PC-9 (cell line): ENCODE measurements at regions not wholly inside any gene's neighbourhood (a gene's known extent, or its start where the extent isn't known, plus 50 kb on each side); places are given as distances from the start of the nearest gene placed in this dataset.

Experiments
- BruUV-seq: library from RNA; stranded (reverse); fragments of 400-500 nt; replicated peaks from 2 replicates; lab custom pipeline; 2021; lab: Mats Ljungman, UMichigan
- CTCF ChIA-PET: fragments of 300-600 bp; sonication (Branson Sonifier 250); formaldehyde crosslinking; loops from one replicate; lab custom pipeline; 2022; ENCODE audit warnings: antibody characterized with exemption; lab: Charles Lee
- POLR2A ChIA-PET: fragments of 300-600 bp; sonication (Branson Sonifier 250); formaldehyde crosslinking; loops from one replicate; lab custom pipeline; 2022; ENCODE audit warnings: antibody characterized with exemption; ENCODE audit not compliant: unreplicated experiment; lab: Charles Lee
- DNase-seq, 2 experiments: peaks; one replicate each; pipeline versions ENCODE4 v3.0.0 to v3.0.0-alpha.2; 2015 to 2022; ENCODE audit warnings: mixed read lengths in 1 of 2
- H2AFZ ChIP-seq: fragments of 200-600 bp; sonication (generic); 2 replicates; pipeline ENCODE4 v1.8.1; 2017; ENCODE audit warnings: antibody characterized with exemption
- H3F3A ChIP-seq: fragments of 200-600 bp; sonication (generic); 2 replicates; pipeline ENCODE4 v1.8.1; 2017; ENCODE audit warnings: antibody characterized with exemption, mild to moderate bottlenecking, low read depth; ENCODE audit not compliant: insufficient read depth
- H3K27ac ChIP-seq: fragments of 200-600 bp; sonication (generic); 2 replicates; pipeline ENCODE4 v1.6.1; 2016; ENCODE audit warnings: mixed run types
- H3K27me3 ChIP-seq: fragments of 200-600 bp; sonication (generic); 2 replicates; pipeline ENCODE4 v1.6.1; 2016; ENCODE audit warnings: low read depth, mixed run types; ENCODE audit not compliant: insufficient read depth
- H3K36me3 ChIP-seq: fragments of 200-600 bp; sonication (generic); 2 replicates; pipeline ENCODE4 v1.6.1; 2016; ENCODE audit warnings: low read depth, mixed run types
- H3K4me1 ChIP-seq: fragments of 200-600 bp; sonication (generic); replicated peaks from 2 replicates; pipeline ENCODE4 v1.6.1; 2016; ENCODE audit warnings: mixed run types; ENCODE audit not compliant: insufficient read depth
- H3K4me2 ChIP-seq: fragments of 200-600 bp; sonication (generic); 2 replicates; pipeline ENCODE4 v1.6.1; 2017; ENCODE audit warnings: mixed run types
- H3K4me3 ChIP-seq: fragments of 200-600 bp; sonication (generic); 2 replicates; pipeline ENCODE4 v1.6.1; 2016; ENCODE audit warnings: mixed run types
- H3K79me2 ChIP-seq: fragments of 200-600 bp; sonication (generic); 2 replicates; pipeline ENCODE4 v1.6.1; 2017; ENCODE audit warnings: low read depth, mixed run types
- H3K9me2 ChIP-seq: fragments of 200-600 bp; sonication (generic); 2 replicates; pipeline ENCODE4 v1.8.1; 2017; ENCODE audit warnings: mild to moderate bottlenecking; ENCODE audit not compliant: insufficient read depth
- H3K9me3 ChIP-seq: fragments of 200-600 bp; sonication (generic); 2 replicates; pipeline ENCODE4 v1.8.1; 2016; ENCODE audit warnings: low read depth; ENCODE audit not compliant: insufficient read depth
- H4K20me1 ChIP-seq: fragments of 200-600 bp; sonication (generic); 2 replicates; pipeline ENCODE4 v1.8.1; 2017; ENCODE audit not compliant: insufficient read depth
- EZH2 ChIP-seq: fragments of 200-600 bp; sonication (generic); IDR thresholded peaks from 2 replicates; pipeline ENCODE4 v1.8.0; 2017; ENCODE audit warnings: antibody characterized with exemption, low read depth
- intact Hi-C: fragments of 100-400 bp; cut with micrococcal nuclease; formaldehyde crosslinking; loops from one replicate; pipeline ENCODE4 v1.10.0; 2022; ENCODE audit not compliant: unreplicated experiment
- TF ChIP-seq, protein P1 (sequence below): fragments of 200-600 bp; sonication (generic); conservative IDR thresholded peaks from 2 replicates; pipeline ENCODE4 v1.6.1; 2017; ENCODE audit warnings: mixed run types, antibody characterized with exemption, mild to moderate bottlenecking, moderate library complexity

GRCh38 chr9:89812556-89813181 lies 207.9 kb downstream of the GADD45G start:
- Histone ChIP-seq H3K27ac (no peak overlapping the region), H3K4me2 (no peak overlapping the region), H3K9me3 (no peaks in the 10 kb centered on the region), H2AFZ (no peak overlapping the region), H3K36me3 (no peaks in the 10 kb centered on the region), H4K20me1 (no peaks in the 10 kb centered on the region), H3K9me2 (no peaks in the 10 kb centered on the region), H3K4me3 (no peak overlapping the region), H3K4me1 (no peaks in the 10 kb centered on the region), H3K27me3 (peaks cover 93% of the 10 kb centered on the region), H3K79me2 (no peaks in the 10 kb centered on the region), H3F3A (no peaks in the 10 kb centered on the region)
- intact Hi-C loops: no loop called here
- no TSS peak for BruUV-seq
- ChIA-PET POLR2A (no interaction called here), CTCF (no interaction called here)
- TF ChIP-seq, protein P1, sequence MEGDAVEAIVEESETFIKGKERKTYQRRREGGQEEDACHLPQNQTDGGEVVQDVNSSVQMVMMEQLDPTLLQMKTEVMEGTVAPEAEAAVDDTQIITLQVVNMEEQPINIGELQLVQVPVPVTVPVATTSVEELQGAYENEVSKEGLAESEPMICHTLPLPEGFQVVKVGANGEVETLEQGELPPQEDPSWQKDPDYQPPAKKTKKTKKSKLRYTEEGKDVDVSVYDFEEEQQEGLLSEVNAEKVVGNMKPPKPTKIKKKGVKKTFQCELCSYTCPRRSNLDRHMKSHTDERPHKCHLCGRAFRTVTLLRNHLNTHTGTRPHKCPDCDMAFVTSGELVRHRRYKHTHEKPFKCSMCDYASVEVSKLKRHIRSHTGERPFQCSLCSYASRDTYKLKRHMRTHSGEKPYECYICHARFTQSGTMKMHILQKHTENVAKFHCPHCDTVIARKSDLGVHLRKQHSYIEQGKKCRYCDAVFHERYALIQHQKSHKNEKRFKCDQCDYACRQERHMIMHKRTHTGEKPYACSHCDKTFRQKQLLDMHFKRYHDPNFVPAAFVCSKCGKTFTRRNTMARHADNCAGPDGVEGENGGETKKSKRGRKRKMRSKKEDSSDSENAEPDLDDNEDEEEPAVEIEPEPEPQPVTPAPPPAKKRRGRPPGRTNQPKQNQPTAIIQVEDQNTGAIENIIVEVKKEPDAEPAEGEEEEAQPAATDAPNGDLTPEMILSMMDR: no peak
- no peak for TF ChIP-seq EZH2
- no peak for DNase-seq

GRCh38 chr9:89813482-89813881 lies 208.7 kb downstream of the GADD45G start:
- POLR2A ChIA-PET: no interaction called here
- no peak overlapping the region for H3K4me2 ChIP-seq
- H2AFZ ChIP-seq: no peak overlapping the region
- H3K27me3 ChIP-seq: peaks cover 94% of the 10 kb centered on the region
- CTCF ChIA-PET: no interaction called here
- no peaks in the 10 kb centered on the region for H4K20me1 ChIP-seq
- no peaks in the 10 kb centered on the region for H3K9me3 ChIP-seq
- no peaks in the 10 kb centered on the region for H3K9me2 ChIP-seq
- DNase-seq: no peak
- no peak overlapping the region for H3K4me3 ChIP-seq
- H3K27ac ChIP-seq: no peak overlapping the region
- H3K4me1 ChIP-seq: no peaks in the 10 kb centered on the region
- intact Hi-C loops: no loop called here
- no peaks in the 10 kb centered on the region for H3F3A ChIP-seq
- H3K36me3 ChIP-seq: no peaks in the 10 kb centered on the region
- TF ChIP-seq, protein P1: no peak
- no peak for TF ChIP-seq EZH2
- no TSS peak for BruUV-seq
- no peaks in the 10 kb centered on the region for H3K79me2 ChIP-seq

DNA sequence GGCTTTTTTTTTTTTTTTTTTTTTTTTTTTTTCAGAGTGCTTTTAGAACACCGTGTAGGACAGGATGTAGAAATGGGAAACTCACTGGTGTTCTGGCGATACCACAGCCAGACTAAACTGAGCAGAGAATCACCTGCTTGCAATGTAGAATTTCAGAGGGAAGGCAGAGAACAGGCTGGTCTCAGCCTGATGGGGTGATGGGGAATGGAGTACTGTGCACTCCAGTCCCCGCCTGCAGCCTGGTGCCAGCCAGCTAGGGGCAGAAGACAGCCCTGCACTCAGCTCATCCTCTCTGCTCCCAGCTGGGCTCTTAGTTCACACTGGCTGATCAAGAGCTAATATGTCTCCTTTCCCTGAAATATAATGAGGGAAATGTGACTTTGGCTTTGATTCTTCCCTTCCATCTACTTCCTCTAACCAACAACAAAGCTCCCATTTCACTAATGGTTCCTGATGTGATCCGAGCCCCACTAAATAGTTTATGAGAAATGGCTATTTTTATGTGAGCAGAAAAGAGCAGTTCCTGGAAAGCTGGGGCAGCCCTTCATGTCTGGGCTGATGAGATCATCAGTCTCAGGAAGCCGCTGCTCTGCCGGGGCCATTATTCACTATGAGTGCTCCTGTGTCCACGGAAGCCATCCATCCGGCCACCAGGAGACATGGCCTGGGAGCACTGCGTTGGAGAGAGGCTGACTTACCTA lies 209.7 kb downstream of the GADD45G start:
- Histone ChIP-seq H3K79me2 (no peaks in the 10 kb centered on the region), H3K27me3 (peaks cover 94% of the 10 kb centered on the region), H3K4me2 (no peak overlapping the region), H3K9me3 (no peaks in the 10 kb centered on the region), H3F3A (no peaks in the 10 kb centered on the region), H2AFZ (no peak overlapping the region), H3K4me3 (no peak overlapping the region), H3K4me1 (no peaks in the 10 kb centered on the region), H3K9me2 (no peaks in the 10 kb centered on the region), H3K36me3 (no peaks in the 10 kb centered on the region), H4K20me1 (no peaks in the 10 kb centered on the region), H3K27ac (no peak overlapping the region)
- no TSS peak for BruUV-seq
- DNase-seq: no peak
- intact Hi-C loops: no loop called here
- ChIA-PET CTCF (interaction anchor here (0.7 kb wide), 1 partner anchor 1912 kb away, joined by 3 read pairs; no protein-coding TSS in a partner anchor), POLR2A (no interaction called here)
- TF ChIP-seq EZH2: no peak
- TF ChIP-seq, protein P1: no peak
